ENCODE measurements at regions not wholly inside any gene's neighbourhood (a gene's known extent, or its start where the extent isn't known, plus 50 kb on each side); places are given as distances from the start of the nearest gene placed in this dataset.
"Not testable (repeated sequence)": the region's sequence is repeated elsewhere in the genome, so short reads cannot be mapped to it uniquely, and the experiment has no call there.

GRCh38 chr18:8995096-8995495 is 107.4 kb upstream of the NDUFV2 start:
- no peak for DNase-seq

DNA sequence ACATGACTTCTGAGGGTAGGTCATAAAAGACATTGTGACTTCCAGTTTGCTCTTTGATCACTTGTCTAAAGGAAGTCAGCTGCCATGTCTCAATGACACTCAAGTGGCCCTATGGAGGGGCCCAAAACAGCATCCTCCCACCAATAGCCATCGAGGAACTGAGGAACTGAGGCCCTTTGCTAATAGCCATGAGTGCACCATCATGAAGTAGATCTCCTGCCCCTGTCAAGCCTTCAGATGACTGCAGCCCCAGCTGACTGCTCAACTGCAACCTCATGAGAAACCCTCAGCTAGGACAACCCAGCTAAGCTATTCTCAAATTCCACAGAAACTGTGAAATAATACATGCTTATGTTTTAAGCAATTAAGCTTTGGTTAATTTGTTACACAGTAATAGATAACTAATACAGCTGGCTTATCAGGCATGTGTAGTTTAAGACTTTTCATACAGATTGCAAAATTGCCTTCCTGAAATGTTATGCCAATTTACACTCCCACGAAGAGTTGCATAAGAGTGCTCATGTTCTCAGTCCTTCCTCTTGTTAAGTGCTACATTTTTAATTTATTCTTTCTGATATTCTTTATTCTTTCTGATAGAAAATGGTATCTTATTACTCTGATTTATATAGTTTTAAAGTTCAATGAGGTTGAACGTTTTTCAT is 105.6 kb upstream of the NDUFV2 start:
- DNase-seq = no peak

DNA sequence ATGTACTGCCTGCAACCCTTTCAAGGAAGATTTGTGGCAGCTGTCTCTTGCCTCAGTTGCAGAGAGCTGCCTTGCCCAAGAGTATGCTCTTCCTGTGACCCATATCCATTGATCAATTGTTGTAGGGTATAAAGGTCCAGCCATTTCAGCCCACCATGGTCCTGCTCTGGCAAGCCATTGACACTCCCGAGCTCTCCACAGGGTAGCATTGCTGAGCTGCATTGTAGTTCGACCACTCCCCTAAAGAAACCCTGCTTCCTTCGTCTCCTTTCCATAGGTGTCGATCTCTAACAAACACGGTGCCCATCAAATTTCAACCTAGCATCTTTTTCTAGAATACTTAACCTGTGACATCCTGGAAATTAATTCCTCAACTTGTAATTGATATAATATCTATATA is 104.9 kb upstream of the NDUFV2 start:
- DNase-seq = no peak

- DNase-seq = peak in 1 of 3 experiments; percentile 35
Observed at GRCh38 chr18:8998481-8999217, 103.8 kb upstream of the NDUFV2 start.

DNA sequence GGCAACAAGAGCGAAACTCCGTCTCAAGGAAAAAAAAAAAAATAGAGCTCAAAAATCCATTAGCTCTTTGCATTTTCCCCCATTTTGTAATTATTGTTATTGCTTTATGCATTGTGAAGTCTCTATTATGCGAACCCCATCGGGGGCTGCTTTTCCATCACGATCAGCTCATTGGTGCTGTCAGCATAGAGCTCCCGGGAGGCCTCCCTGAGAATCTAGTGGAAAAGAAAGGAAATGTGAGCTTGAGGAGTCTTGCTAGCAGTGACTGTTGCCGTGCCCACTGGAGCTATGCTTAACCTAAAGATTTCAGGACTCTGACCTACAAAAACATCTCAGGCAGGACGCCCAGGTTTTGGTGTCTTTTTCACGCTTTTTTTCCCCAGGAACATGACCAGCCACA is 102.6 kb upstream of the NDUFV2 start:
- no peak for DNase-seq

DNA sequence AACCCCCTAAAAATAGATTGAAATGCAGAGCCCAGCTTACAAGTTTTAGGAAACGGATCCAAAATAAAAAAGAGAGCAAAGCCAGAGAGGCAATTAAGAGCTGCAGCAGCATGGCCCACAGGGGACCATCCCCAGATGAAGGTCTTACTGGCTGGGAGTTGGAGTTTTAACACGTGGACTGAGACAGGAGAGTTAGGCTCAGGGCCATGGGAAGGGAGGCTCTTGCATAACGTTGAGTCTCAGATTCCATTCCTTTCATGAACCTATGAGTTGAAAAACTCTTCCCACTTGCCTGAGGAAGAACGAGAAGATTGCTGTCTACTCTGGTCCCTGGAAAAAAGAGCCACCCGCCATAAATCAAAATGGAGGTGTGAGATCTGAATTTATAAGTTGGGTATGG is 101.8 kb upstream of the NDUFV2 start:
- no peak for DNase-seq

GRCh38 chr18:9001209-9001608 is 101.3 kb upstream of the NDUFV2 start:
- DNase-seq = no peak

GRCh38 chr18:9003406-9004100 is 98.9 kb upstream of the NDUFV2 start:
- DNase-seq = no peak

- not testable (repeated sequence) for DNase-seq
Observed at GRCh38 chr18:9004308-9004707, 98.2 kb upstream of the NDUFV2 start.

DNA sequence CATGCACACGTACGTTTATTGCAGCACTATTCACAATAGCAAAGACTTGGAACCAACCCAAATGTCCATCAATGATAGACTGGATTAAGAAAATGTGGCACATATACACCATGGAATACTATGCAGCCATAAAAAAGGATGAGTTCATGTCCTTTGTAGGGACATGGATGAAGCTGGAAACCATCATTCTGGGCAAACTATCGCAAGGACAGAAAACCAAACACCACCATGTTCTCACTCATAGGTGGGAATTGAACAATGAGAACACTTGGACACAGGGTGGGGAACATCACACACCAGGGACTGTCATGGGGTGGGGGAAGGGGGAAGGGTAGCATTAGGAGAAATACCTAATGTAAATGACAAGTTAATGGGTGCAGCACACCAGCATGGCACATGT is 94.8 kb upstream of the NDUFV2 start:
- not testable (repeated sequence) for DNase-seq

DNA sequence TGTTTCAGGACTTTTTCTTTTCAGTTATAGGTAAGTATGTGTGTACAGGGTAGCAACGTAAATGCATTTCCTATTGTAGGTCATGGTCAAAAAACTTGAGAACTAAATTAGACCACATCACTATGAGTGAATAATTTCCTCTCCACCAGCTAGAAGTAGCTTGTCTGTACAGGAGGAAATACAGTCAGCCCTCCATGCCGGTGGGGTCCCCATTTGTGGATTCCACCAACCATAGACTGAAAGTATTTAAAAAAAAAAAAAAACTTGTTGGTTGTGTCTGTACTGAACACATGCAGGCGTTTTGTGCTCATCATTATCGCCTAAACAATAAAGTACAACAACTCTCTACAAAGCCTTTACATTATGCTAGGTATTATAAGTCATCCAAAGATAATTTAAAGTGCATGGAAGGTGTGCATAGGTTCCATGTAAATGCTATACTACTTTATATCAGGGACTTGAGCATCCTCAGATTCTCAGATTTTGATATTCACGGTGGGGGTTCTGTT is 94.2 kb upstream of the NDUFV2 start:
- DNase-seq = no peak

GRCh38 chr18:9008709-9009635 is 93.5 kb upstream of the NDUFV2 start:
- DNase-seq = no peak

GRCh38 chr18:9009703-9010488 is 92.6 kb upstream of the NDUFV2 start:
- DNase-seq = no peak

- DNase-seq = no peak
Observed at GRCh38 chr18:9011431-9011830, 91.1 kb upstream of the NDUFV2 start.

GRCh38 chr18:9013926-9014373 is 88.5 kb upstream of the NDUFV2 start:
- DNase-seq = no peak

- no peak for DNase-seq
Observed at GRCh38 chr18:9015689-9016088, 86.8 kb upstream of the NDUFV2 start.

GRCh38 chr18:9016633-9017166 is 85.8 kb upstream of the NDUFV2 start:
- DNase-seq = no peak

DNA sequence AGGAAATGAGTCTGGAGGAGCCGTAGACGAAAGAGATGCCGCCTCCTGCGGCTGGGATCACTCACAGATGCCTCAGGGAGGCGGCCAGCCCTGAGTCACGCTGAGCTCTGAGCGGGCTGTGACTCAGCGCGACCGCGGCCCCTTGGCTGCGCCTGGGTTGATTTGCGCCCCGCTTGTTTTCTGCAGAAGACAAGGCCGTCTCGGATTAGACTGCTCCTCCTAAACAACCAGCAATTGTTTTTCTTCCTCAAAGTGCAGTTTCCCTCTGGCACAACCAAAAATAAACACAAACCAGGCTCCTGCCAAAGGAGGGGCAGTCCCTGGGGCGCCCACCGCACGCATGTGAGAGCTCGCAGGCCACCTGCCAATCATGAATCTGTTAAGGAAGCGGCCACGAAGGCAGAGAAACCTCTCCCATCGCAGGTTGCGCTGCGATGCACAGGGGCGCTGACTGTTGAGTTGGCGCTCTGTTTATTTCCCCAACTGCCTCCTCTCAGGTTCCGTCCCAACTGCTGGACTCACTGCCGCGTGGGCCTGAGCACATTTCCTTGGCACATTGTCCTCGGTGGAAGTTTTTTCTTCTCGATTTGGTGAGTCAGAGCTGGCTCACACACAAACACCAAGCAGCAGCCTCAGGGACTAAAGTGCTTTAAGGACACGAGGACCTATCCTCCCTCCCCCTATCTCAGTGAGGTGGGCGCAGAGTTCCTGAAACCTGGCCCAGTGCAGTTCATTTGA is 85.2 kb upstream of the NDUFV2 start:
- DNase-seq = no peak

GRCh38 chr18:9017905-9018227 is 84.6 kb upstream of the NDUFV2 start:
- DNase-seq = no peak

- DNase-seq = no peak
Observed at GRCh38 chr18:9019135-9019534, 83.4 kb upstream of the NDUFV2 start.

- DNase-seq = no peak
Observed at GRCh38 chr18:9020221-9020620, 82.3 kb upstream of the NDUFV2 start.
